ENCODE measurements at regions not wholly inside any gene's neighbourhood (a gene's known extent, or its start where the extent isn't known, plus 50 kb on each side); places are given as distances from the start of the nearest gene placed in this dataset.

DNA sequence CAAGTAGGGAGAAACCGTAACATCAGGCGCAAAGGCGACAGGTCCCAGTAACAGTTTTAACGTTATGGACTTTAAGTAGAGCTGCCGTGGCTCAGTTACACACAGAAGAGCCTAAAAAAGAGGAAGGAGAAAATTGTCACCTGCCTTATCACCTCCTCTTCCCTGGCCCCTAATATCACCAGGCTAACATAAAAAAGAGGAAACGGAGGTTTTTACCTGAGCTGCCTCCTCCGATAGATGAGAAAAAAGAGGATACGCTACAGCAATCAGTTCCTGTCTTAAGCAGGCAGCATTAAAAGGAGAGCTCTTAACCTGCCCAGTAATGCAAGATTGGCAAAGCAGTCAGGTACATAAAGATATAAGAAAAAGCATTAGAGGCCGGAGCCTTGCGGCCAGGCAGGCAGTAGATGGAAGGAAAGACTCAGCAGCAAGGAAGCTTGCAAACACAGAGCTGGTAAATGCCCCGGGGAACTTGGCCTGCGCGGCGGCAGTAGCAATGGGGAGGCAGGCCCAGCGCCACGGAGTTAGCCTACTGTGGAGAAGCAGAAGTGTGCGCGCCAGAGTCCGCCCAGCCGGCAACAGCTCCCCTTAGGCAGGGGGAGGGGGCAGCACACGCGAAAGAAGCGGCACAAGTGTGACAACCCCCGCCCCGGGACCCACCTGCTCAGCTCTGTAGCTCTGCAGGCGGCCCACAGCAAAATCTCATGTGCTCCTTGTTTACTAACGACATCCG, 116.3 kb upstream of the SCN7A start:
- TF ChIP-seq, protein P1, sequence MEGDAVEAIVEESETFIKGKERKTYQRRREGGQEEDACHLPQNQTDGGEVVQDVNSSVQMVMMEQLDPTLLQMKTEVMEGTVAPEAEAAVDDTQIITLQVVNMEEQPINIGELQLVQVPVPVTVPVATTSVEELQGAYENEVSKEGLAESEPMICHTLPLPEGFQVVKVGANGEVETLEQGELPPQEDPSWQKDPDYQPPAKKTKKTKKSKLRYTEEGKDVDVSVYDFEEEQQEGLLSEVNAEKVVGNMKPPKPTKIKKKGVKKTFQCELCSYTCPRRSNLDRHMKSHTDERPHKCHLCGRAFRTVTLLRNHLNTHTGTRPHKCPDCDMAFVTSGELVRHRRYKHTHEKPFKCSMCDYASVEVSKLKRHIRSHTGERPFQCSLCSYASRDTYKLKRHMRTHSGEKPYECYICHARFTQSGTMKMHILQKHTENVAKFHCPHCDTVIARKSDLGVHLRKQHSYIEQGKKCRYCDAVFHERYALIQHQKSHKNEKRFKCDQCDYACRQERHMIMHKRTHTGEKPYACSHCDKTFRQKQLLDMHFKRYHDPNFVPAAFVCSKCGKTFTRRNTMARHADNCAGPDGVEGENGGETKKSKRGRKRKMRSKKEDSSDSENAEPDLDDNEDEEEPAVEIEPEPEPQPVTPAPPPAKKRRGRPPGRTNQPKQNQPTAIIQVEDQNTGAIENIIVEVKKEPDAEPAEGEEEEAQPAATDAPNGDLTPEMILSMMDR (IDR thresholded peaks at IDR 0.05), result no peak
- TF ChIP-seq POLR2A (IDR thresholded peaks at IDR 0.05), result no peak
